Stimulated activated CD8-positive, alpha-beta memory T cell treated with anti-CD3 and anti-CD28 coated beads, Interleukin-12 subunit alpha, Interleukin-12 subunit beta, amount 100 ng/mL, for 24 hours (primary cell): ENCODE measurements at regions not wholly inside any gene's neighbourhood (a gene's known extent, or its start where the extent isn't known, plus 50 kb on each side); places are given as distances from the start of the nearest gene placed in this dataset.

Experiments
- DNase-seq: peaks from one replicate; pipeline ENCODE4 v3.0.0-alpha.2; 2020; ENCODE audit errors: extremely low read depth

GRCh38 chr5:125499636-125500332, 753.3 kb upstream of the ZNF608 start:
- no peak for DNase-seq

- DNase-seq, result no peak
Observed at GRCh38 chr5:125501396-125501795, 755.0 kb upstream of the ZNF608 start.

- DNase-seq, result no peak
Observed at GRCh38 chr5:125503946-125504345, 757.5 kb upstream of the ZNF608 start.

- DNase-seq, result no peak
Observed at GRCh38 chr5:125505115-125505514, 758.7 kb upstream of the ZNF608 start.

- no peak for DNase-seq
Observed at GRCh38 chr5:125506124-125506523, 759.7 kb upstream of the ZNF608 start.

- DNase-seq, result no peak
Observed at GRCh38 chr5:125508225-125508624, 761.8 kb upstream of the ZNF608 start.

GRCh38 chr5:125510651-125511050, 764.2 kb upstream of the ZNF608 start:
- DNase-seq, result no peak

GRCh38 chr5:125517973-125518550, 771.6 kb upstream of the ZNF608 start:
- no peak for DNase-seq

- no peak for DNase-seq
Observed at GRCh38 chr5:125521289-125521688, 774.9 kb upstream of the ZNF608 start.

- no peak for DNase-seq
Observed at GRCh38 chr5:125525356-125525755, 778.9 kb upstream of the ZNF608 start.

GRCh38 chr5:125526966-125527365, 780.5 kb upstream of the ZNF608 start:
- DNase-seq, result no peak

- DNase-seq, result no peak
Observed at GRCh38 chr5:125528881-125529280, 782.4 kb upstream of the ZNF608 start.

- DNase-seq, result no peak
Observed at GRCh38 chr5:125530833-125531615, 784.6 kb upstream of the ZNF608 start.

- no peak for DNase-seq
Observed at GRCh38 chr5:125536095-125536494, 789.7 kb upstream of the ZNF608 start.

GRCh38 chr5:125536582-125536981, 790.1 kb upstream of the ZNF608 start:
- no peak for DNase-seq

GRCh38 chr5:125537661-125538060, 791.2 kb upstream of the ZNF608 start:
- no peak for DNase-seq

GRCh38 chr5:125538469-125538868, 792.0 kb upstream of the ZNF608 start:
- no peak for DNase-seq

GRCh38 chr5:125541085-125541484, 794.6 kb upstream of the ZNF608 start:
- DNase-seq, result no peak

GRCh38 chr5:125549322-125549911, 803.0 kb upstream of the ZNF608 start:
- no peak for DNase-seq

GRCh38 chr5:125550274-125550673, 803.8 kb upstream of the ZNF608 start:
- DNase-seq, result no peak

GRCh38 chr5:125551246-125551645, 804.8 kb upstream of the ZNF608 start:
- no peak for DNase-seq

- no peak for DNase-seq
Observed at GRCh38 chr5:125551797-125552196, 805.4 kb upstream of the ZNF608 start.

- DNase-seq, result no peak
Observed at GRCh38 chr5:125552486-125552885, 806.0 kb upstream of the ZNF608 start.
